ENCODE measurements at regions not wholly inside any gene's neighbourhood (a gene's known extent, or its start where the extent isn't known, plus 50 kb on each side); places are given as distances from the start of the nearest gene placed in this dataset.

DNA sequence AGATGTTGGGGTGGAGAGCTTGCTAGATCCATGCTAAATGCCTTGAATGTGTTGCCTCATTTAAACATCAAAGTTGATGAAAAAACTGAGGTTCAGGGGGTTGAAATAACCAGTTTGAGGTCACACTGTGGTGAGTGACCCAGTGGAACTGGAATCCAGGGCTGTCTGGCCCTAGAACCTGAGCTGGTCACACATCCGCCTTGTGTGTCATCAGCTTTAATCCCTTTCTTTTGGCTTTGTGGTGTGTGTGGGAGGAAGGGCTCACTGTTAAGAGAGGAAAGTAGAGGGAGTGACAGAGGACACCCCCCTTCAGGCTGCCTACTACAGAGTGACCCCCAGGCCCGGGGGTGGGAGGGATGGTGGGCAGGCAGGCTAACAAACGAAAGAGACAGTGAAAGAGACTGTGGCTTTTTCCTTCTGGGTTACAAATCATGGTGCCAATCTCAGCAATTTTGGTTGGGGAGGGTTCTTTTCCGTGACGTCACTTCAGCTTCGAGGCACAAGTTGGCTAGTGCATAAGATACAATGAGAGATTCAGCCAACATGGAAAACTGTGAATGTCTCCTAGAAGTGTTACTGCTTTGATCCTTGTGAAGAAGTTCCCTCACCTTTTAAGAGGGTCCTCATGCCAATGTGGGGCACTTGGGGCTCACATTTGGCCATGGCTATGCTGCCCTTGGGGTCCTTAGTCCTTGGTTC is 164.9 kb downstream of the DLEU7 start:
- TF ChIP-seq, protein P1, sequence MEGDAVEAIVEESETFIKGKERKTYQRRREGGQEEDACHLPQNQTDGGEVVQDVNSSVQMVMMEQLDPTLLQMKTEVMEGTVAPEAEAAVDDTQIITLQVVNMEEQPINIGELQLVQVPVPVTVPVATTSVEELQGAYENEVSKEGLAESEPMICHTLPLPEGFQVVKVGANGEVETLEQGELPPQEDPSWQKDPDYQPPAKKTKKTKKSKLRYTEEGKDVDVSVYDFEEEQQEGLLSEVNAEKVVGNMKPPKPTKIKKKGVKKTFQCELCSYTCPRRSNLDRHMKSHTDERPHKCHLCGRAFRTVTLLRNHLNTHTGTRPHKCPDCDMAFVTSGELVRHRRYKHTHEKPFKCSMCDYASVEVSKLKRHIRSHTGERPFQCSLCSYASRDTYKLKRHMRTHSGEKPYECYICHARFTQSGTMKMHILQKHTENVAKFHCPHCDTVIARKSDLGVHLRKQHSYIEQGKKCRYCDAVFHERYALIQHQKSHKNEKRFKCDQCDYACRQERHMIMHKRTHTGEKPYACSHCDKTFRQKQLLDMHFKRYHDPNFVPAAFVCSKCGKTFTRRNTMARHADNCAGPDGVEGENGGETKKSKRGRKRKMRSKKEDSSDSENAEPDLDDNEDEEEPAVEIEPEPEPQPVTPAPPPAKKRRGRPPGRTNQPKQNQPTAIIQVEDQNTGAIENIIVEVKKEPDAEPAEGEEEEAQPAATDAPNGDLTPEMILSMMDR (conservative IDR thresholded peaks at IDR 0.05) = no peak
- TF ChIP-seq EZH2 (IDR thresholded peaks at IDR 0.05; ENCODE audit: low read depth) = no peak

Data from PC-9 (cell line).